ENCODE measurements at regions not wholly inside any gene's neighbourhood (a gene's known extent, or its start where the extent isn't known, plus 50 kb on each side); places are given as distances from the start of the nearest gene placed in this dataset.

DNA sequence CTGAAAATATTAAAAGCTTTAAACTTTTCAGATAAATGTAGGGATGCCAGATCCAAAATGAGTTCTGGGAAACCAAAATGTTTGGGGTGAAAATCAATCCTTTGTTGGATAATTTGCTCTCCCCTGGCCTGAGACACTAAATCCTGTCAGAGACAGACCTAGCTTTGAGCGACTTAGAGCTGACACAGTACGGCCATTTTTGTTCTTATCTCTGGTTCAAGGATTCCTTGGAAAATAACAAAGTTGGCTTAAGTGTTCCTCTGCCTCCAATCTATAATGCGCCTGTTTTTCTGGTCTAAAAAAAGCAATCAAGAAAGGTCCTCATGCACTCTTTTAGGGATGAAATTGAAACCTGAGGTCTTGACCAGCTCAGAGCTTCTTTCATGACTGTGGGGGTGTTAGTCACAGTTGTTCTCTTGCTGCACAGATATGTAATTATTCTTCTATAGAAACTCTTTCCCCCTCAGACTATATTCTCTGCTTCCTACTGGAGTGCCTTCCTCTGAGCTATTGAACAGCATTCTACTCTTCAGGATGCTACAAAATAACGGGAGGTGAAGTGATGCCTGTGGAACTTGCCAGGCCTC is 52.3 kb upstream of the EGLN3 start:
- DNase-seq, result no peak
